ENCODE measurements at regions not wholly inside any gene's neighbourhood (a gene's known extent, or its start where the extent isn't known, plus 50 kb on each side); places are given as distances from the start of the nearest gene placed in this dataset.

DNA sequence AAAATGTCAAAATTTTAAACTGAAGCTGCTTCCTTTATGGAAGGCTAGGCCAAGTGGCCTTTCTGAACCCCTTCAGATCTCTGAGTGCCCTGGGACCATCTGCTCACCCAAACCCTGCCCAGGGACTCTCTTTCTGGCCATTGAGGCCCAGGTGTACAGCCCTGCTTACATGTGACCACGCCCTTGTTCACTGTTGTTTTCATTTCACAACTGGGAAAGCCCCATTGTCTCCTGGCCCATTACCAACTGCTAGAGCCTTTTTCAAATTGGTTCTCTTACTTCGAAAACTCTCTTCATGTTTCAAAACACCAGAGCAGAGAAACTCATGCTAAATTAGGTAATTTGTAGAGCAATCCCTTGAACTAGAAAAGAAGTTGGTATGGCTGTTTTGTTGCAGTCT, 219.5 kb upstream of the TANK start:
- DNase-seq (ENCODE audit: extremely low read depth in 1 of 2, low read depth in 1 of 2) = no peak

DNA sequence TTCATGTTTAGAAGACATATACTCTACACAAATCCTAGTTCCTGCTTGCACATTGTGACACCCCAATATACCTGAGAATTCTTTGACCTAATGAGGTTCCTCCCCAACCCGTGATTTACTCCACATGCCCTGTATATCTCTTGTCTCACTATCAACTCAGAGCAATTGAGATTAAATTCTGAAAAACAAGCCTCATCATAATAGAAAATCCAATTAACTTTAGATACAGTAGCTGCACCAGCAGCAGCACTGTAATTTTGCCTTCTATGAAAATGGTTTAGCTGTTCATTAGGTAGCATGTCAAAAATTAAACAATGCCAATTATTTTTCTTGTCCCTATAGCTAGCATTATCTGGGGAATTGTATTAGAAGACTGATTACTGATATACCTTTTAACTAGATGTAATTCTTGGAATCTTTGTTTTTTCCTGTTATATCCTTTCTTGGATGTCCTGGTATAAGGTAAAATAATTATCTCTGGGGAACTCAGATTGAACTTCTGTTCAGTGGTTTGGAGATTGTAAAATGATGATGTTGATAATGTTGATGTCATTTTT, 218.9 kb upstream of the TANK start:
- no peak for DNase-seq (ENCODE audit: extremely low read depth in 1 of 2, low read depth in 1 of 2)

DNA sequence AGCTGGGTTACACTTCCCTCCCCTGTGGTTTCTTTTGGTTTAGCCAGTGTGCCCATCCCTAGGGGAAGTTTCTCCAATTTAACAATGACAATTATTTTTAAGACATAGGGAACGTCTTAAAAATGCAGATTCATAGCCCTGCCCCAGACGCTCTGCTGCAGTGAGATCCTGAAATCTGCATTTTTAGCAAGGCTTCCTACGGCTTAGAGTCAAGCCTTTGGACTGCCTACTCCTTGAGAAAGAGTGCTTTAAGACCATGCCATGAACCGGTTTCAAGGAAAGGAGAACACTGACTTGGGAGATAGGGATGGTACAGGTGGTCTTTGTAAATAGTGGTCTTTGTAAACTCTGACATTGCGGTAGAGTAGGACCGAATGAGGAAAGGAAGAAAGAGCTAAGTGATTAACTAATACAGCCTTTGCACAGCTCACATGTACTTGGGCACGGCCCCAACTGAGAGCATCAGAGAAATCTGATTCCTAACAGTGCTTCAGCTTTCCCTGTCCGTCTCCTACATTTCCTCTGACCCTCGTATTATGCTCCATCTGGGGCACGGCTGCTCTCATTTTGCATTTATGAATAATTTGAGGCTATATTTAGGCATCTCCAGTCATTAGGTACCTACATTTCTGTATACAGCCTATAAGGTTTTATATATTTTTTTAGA, 217.6 kb upstream of the TANK start:
- DNase-seq (ENCODE audit: extremely low read depth in 1 of 2, low read depth in 1 of 2) = no peak

- DNase-seq (ENCODE audit: extremely low read depth in 1 of 2, low read depth in 1 of 2) = no peak
Observed at GRCh38 chr2:160943414-160943813, 216.8 kb upstream of the TANK start.

- no peak for DNase-seq (ENCODE audit: extremely low read depth in 1 of 2, low read depth in 1 of 2)
Observed at GRCh38 chr2:160952464-160953254, 207.6 kb upstream of the TANK start.

DNA sequence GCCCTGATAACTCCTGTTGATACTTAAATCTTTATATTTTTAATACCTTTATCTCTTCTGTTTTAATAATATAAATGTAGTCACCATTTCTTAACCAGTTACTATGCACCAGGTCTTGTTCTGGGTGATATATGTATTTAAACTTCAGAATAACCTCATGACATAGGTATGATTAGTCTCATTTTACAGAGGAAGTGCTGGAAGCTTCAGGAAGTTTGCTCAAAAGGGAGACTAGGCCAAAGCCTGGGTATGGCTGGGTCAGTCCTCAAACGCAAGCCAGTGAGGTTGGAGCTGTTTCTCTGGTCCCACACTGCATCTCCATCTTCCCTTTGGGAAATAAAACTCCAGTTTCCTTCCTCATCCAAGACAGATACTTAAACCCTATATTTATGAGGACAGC, 204.7 kb upstream of the TANK start:
- no peak for DNase-seq (ENCODE audit: extremely low read depth in 1 of 2, low read depth in 1 of 2)

- DNase-seq (ENCODE audit: extremely low read depth in 1 of 2, low read depth in 1 of 2) = no peak
Observed at GRCh38 chr2:160956243-160956802, 203.9 kb upstream of the TANK start.

- no peak for DNase-seq (ENCODE audit: extremely low read depth in 1 of 2, low read depth in 1 of 2)
Observed at GRCh38 chr2:160963957-160964356, 196.3 kb upstream of the TANK start.

DNA sequence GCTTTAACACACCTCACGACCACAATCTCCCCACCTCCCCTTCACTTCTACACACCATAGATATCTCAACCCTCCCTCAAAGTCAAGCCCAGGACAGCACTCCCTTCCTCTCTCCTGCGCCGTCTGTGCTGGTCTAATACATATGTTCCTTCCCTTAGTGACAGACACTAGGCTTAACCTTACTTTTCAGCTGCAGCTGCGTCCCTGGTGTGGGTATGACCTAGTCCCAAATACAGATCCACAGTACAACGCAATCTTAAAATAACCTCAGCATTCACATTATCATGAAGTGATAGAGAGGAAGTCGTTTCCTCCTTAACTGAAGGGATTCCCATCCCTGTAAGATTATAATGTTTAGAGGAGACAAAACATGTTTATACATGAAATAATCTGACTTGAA, 192.7 kb upstream of the TANK start:
- no peak for DNase-seq (ENCODE audit: extremely low read depth in 1 of 2, low read depth in 1 of 2)

- DNase-seq (ENCODE audit: extremely low read depth in 1 of 2, low read depth in 1 of 2) = no peak
Observed at GRCh38 chr2:160968183-160968582, 192.0 kb upstream of the TANK start.

DNA sequence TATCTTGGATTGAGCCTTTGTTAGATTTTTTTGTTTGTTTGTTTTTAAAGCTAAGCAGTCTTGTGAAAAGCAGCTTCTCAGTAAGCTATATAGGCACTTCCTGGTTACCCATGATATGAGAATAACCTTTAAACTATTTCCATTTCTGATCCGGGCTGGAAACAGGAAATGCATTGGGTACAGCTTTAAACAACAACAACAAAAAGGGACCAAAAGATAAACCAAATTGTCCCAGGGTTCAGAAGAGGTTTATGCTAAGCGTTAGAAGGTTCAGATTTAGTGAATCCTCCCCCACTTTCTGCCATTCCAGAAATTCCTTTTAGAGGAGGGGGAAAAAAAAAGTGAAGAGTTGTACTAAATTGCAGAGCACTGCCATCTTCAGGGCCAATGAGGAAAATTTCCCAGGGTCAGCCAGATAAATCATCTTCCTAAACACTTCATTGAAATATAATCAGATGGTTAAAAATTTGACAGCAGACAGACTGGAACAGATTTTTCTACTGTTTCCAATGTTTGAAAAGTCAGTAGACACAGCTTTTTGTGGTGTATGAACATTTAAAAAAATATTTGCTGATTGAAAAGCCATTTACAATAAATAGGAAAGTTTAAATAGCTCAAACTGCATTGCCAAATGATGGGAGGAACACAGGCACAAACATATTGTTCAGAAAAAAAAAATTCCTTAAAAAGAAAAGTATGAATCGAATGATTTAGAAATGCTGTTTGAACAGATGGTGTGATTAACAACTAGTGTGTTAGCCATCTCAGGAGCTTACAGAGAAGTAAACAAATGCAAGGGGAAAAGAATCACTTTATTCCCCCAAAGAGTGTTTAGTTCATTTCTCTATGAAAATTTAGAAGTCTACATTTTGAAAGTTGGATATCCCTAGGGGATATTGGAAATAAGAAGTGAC, 189.9 kb upstream of the TANK start:
- no peak for DNase-seq (ENCODE audit: extremely low read depth in 1 of 2, low read depth in 1 of 2)

GRCh38 chr2:160973991-160974390, 186.2 kb upstream of the TANK start:
- no peak for DNase-seq (ENCODE audit: extremely low read depth in 1 of 2, low read depth in 1 of 2)

GRCh38 chr2:160974803-160975202, 185.4 kb upstream of the TANK start:
- DNase-seq (ENCODE audit: extremely low read depth in 1 of 2, low read depth in 1 of 2) = no peak

- DNase-seq (ENCODE audit: extremely low read depth in 1 of 2, low read depth in 1 of 2) = no peak
Observed at GRCh38 chr2:160976797-160977196, 183.4 kb upstream of the TANK start.

GRCh38 chr2:160977376-160977775, 182.9 kb upstream of the TANK start:
- no peak for DNase-seq (ENCODE audit: extremely low read depth in 1 of 2, low read depth in 1 of 2)

DNA sequence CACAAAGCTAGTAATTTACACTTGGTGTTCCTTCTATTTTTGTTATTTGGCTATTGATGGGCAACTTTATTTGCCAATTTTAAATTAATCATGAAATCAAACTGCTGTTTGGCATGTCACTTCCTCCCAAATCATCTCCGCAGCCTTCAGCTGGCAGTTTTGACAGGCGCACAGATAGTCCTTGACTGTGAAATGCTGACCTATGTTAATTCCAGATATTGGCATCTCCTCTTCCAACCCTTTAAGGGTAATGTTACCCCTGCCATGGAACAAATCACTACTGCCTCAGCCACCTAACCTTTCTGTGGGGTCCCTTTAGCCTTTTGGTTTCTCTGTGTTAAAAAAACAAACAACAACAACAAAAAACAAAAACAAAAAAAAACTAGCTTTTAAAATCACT, 182.4 kb upstream of the TANK start:
- no peak for DNase-seq (ENCODE audit: extremely low read depth in 1 of 2, low read depth in 1 of 2)

DNA sequence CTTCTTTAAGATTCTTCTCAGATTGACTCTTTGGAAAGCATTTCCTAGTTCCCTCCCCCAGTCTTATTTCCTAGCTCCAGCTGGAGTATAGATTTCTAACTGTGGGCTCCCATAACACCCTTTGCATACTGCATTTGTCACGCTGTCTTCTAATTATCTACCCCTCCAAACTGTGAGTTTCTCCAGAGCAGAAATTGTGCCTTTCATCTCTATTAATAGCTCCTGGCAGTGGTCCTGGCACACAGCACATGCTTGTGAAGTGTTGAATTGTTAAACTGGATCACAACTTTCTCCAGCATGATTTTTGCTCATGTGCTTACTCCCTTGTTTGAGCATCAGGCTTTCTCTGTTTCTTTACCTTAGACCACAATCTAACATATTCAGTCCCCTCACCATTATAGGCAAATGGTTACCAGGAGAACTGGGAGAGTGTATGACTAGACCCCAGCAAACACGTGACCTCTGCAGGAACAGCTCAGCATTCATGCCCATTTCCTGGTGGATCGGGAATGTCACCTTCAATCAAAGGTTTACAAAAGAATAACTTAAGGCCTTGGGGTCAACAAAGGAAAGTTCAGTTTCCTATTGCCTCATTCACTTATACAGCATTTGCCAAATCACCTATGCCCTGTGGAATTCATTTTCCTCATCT, 175.7 kb upstream of the TANK start:
- DNase-seq (ENCODE audit: extremely low read depth in 1 of 2, low read depth in 1 of 2) = no peak

DNA sequence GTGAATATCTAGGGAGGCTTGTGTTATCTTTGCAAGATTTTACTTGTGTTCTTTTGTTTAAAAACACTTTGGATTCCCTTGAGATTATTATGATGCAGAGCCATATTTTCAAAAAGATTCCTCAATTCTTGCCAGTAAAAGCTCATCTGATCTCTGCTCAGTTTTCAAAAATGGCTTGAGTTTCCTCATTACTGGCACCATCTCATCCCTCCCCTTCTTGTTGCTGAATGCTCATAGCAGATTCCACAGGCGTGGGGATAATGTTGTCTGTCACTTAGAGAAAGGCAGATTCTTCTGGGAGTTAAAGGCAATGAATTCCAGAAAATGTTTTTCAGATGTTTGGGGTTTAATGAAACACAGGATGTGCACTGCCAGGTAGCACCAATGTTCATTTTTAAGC, 170.4 kb upstream of the TANK start:
- no peak for DNase-seq (ENCODE audit: extremely low read depth in 1 of 2, low read depth in 1 of 2)

DNA sequence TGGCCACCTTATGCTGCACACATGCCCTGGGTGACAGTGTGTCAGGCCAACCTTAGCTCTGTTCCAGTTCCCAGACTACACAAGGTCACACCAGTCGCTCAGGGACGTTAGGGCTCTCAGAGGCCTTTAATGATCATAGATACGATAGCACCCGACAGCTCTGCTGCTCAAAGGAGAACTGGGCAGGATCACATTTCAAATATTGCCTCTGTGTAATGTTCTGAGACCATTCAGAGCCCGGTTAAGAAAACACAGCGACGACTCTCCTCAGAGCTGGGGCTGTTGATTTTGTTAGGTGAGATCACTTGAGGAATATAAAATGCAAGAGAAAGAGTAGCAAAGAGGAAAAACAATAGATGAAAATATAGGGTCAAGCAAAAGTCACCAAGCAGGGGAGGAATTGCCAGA, 166.6 kb upstream of the TANK start:
- no peak for DNase-seq (ENCODE audit: extremely low read depth in 1 of 2, low read depth in 1 of 2)
